ENCODE measurements at regions not wholly inside any gene's neighbourhood (a gene's known extent, or its start where the extent isn't known, plus 50 kb on each side); places are given as distances from the start of the nearest gene placed in this dataset.

- Mint-ChIP-seq H3K9me3 (peaks cover 9% of the 10 kb centered on the region), H3K27me3 (ENCODE audit: low read depth) (peaks cover 3% of the 10 kb centered on the region), H3K4me3 (no peak overlapping the region), H3K27ac (no peak overlapping the region), H3K36me3 (peaks cover 2% of the 10 kb centered on the region), H3K4me1 (peaks cover 5% of the 10 kb centered on the region)
- no peak for TF ChIP-seq CTCF (IDR thresholded peaks at IDR 0.05; ENCODE audit: unreplicated experiment)
- DNase-seq (ENCODE audit: low spot score in 2 of 2, unreplicated experiment in 2 of 2) = no peak
Measured at GRCh38 chr17:71260366-71260940, 860.4 kb upstream of the SOX9 start.

- Mint-ChIP-seq H3K36me3 (peaks cover 15% of the 10 kb centered on the region), H3K27ac (no peak overlapping the region), H3K9me3 (peaks cover 29% of the 10 kb centered on the region), H3K27me3 (ENCODE audit: low read depth) (peaks cover 3% of the 10 kb centered on the region), H3K4me3 (no peak overlapping the region), H3K4me1 (peaks cover 4% of the 10 kb centered on the region)
- DNase-seq (ENCODE audit: low spot score in 2 of 2, unreplicated experiment in 2 of 2) = no peak
- TF ChIP-seq CTCF (IDR thresholded peaks at IDR 0.05; ENCODE audit: unreplicated experiment) = no peak
Measured at GRCh38 chr17:71262586-71262985, 858.2 kb upstream of the SOX9 start.

- Mint-ChIP-seq H3K27ac (no peak overlapping the region), H3K4me1 (no peaks in the 10 kb centered on the region), H3K4me3 (no peak overlapping the region), H3K27me3 (ENCODE audit: low read depth) (peaks cover 3% of the 10 kb centered on the region), H3K9me3 (peaks cover 61% of the 10 kb centered on the region), H3K36me3 (peaks cover 18% of the 10 kb centered on the region)
- no peak for DNase-seq (ENCODE audit: low spot score in 2 of 2, unreplicated experiment in 2 of 2)
- TF ChIP-seq CTCF (IDR thresholded peaks at IDR 0.05; ENCODE audit: unreplicated experiment) = no peak
Measured at GRCh38 chr17:71267668-71268067, 853.2 kb upstream of the SOX9 start.

- Mint-ChIP-seq H3K36me3 (peaks cover 18% of the 10 kb centered on the region), H3K9me3 (peaks cover 56% of the 10 kb centered on the region)
- no peak for TF ChIP-seq CTCF (IDR thresholded peaks at IDR 0.05; ENCODE audit: unreplicated experiment)
Measured at GRCh38 chr17:71269201-71269600, 851.6 kb upstream of the SOX9 start.

GRCh38 chr17:71273441-71273840 lies 847.4 kb upstream of the SOX9 start:
- TF ChIP-seq CTCF (IDR thresholded peaks at IDR 0.05; ENCODE audit: unreplicated experiment) = no peak
- no peak for DNase-seq (ENCODE audit: low spot score in 2 of 2, unreplicated experiment in 2 of 2)
- Mint-ChIP-seq H3K4me3 (no peak overlapping the region), H3K27ac (no peak overlapping the region), H3K27me3 (ENCODE audit: low read depth) (no peaks in the 10 kb centered on the region), H3K36me3 (peaks cover 3% of the 10 kb centered on the region), H3K4me1 (no peaks in the 10 kb centered on the region), H3K9me3 (peaks cover 23% of the 10 kb centered on the region)

More at GRCh38 chr17:71269201-71269600, 851.6 kb upstream of the SOX9 start:
- Mint-ChIP-seq H3K4me1 (no peaks in the 10 kb centered on the region), H3K27ac (no peak overlapping the region), H3K4me3 (no peak overlapping the region), H3K27me3 (ENCODE audit: low read depth) (no peaks in the 10 kb centered on the region)
- no peak for DNase-seq (ENCODE audit: low spot score in 2 of 2, unreplicated experiment in 2 of 2)

GRCh38 chr17:71276079-71276478 lies 844.7 kb upstream of the SOX9 start:
- no peak for TF ChIP-seq CTCF (IDR thresholded peaks at IDR 0.05; ENCODE audit: unreplicated experiment)
- no peaks in the 10 kb centered on the region for H3K27me3 Mint-ChIP-seq (ENCODE audit: low read depth)

More at GRCh38 chr17:71276079-71276478, 844.7 kb upstream of the SOX9 start:
- Mint-ChIP-seq H3K27ac (no peak overlapping the region), H3K4me1 (no peaks in the 10 kb centered on the region), H3K9me3 (peaks cover 4% of the 10 kb centered on the region), H3K36me3 (no peaks in the 10 kb centered on the region), H3K4me3 (no peak overlapping the region)
- DNase-seq (ENCODE audit: low spot score in 2 of 2, unreplicated experiment in 2 of 2) = no peak
